Upper lobe of left lung (tissue), 4 donors: ENCODE measurements at regions not wholly inside any gene's neighbourhood (a gene's known extent, or its start where the extent isn't known, plus 50 kb on each side); places are given as distances from the start of the nearest gene placed in this dataset.

ENCODE experiments used
- CTCF ChIP-seq, 6 experiments: fragments of 450-650 bp in 4 of 6; fragments of 200-600 bp in 2 of 6; sonication (generic) in 2 of 6; IDR thresholded peaks; one replicate each; pipeline ENCODE4 v1.5.1; 2016 to 2019; ENCODE audit warnings: antibody characterized with exemption in 6 of 6
- EP300 ChIP-seq, 4 donors: sonication (generic); formaldehyde crosslinking; IDR thresholded peaks; one replicate each; pipeline ENCODE4 v1.5.1; 2017; ENCODE audit warnings: antibody characterized with exemption in 4 of 4, control low read depth in 2 of 4

DNA sequence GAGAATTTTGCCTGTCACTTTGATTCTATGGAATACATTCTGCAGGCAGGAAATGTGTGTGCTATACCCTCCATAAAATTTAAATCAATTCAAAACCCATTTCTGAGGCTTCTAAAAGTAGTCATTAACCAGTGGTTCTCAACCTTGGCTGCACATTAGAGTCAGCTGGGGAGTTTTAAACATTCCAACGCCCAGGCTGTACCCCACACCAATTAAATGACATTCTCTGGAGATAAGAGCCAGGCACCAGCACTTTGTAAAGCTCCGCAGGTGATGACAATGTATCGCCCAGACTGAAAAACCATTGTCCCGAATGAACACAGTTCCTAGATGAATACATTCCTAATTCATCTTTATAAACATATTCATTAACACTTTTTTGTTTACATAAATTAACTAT lies 110.6 kb upstream of the MB21D2 start:
- TF ChIP-seq CTCF (IDR thresholded peaks at IDR 0.05) (no peak), EP300 (IDR thresholded peaks at IDR 0.05) (no peak)
